GM12892 (cell line): ENCODE measurements at regions not wholly inside any gene's neighbourhood (a gene's known extent, or its start where the extent isn't known, plus 50 kb on each side); places are given as distances from the start of the nearest gene placed in this dataset.

Source experiments
- DNase-seq: peaks from one replicate; pipeline ENCODE4 v3.0.0; 2011; ENCODE audit not compliant: insufficient read length
- FAIRE-seq: peaks from 2 replicates; lab custom pipeline; 2011; peaks lifted over from hg19 to GRCh38; lab: Jason Lieb, UNC
- POLR2A ChIP-seq: IDR thresholded peaks from 2 replicates; pipeline ENCODE4 v1.6.1; 2011; ENCODE audit warnings: low read depth, low read length, control low read depth
- POLR2AphosphoS5 ChIP-seq: IDR thresholded peaks from 2 replicates; pipeline ENCODE4 v1.6.1; 2011; ENCODE audit warnings: low read depth, low read length, control low read depth
- TAF1 ChIP-seq: IDR thresholded peaks from 2 replicates; pipeline ENCODE4 v1.6.1; 2011; ENCODE audit warnings: low read depth, mild to moderate bottlenecking, control low read depth, low read length, borderline replicate concordance

DNA sequence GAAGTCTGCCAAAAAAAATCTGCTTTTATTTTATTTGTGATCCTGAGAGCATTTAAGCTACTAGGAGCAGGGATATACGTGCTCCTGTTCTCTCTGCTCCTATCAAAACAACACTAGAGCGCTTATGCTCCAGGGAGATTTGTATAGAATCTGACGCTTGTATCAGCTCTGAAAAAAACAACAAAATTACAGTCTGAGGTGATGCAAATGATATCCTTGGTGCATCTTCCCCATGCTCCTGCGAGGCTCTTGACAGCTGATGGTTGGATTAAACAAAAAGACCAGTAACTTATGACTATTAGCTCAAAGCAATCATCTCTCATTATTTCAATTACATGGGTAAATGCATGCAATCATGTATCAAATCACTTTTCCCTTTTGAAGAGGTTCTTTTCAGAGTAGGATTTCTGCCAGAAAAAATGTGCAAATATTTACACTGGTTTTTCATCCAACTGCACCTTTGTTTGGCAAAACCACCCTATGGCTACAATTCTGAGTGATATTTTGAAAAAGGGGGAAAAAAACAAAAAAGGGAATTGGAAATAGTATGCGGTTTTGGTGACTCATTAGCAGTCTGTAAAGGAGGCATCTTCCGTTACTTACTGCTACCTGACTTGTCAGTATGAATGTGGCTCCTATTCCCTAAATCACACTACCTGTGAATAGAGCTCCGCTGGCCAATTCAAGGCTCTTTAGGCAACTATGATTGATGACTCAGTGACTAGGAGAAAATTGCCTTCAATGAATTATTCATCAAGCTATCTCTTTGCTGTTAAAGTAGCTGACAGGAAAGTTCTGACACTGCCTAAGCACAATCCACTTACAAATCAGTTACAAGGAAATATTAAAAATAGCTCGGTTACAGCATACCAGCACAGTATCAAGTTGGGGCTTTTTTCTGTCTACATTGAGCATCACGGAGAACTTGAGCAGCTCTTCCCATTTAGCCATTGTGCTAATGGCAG is 450.0 kb downstream of the FOXG1 start:
- FAIRE-seq (no peak), DNase-seq (no peak)
- TF ChIP-seq TAF1 = no peak
- no peak for TF ChIP-seq POLR2AphosphoS5
- TF ChIP-seq POLR2A = no peak

DNA sequence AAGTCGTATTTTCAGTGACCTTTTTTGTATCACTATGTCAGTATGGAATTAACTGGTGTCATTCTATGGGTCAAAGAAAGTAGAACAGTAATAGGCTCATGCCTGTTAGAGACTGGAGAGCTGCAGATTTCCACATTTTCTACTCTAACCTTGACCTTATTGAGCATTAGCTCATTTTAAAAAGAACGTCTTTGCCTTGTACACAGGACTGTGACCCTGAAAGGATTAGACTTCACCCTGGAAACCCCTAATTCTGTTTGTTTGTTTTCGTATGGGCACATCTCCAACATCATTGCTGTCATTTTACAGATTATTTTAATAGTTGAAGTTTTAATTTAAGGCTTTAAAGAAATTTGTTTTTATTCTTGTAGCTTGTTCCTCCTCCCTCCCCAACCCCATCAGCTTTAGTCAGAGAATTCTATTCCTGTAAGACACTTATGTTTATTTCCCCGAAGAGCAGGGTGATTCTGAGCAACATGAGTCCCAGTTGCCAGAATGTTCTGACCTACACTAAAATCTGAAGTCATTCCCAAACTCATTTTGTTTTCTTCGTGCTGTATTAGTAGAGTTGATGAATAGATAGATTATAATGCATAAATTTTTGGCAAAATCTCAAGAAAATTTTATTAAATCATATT is 451.3 kb downstream of the FOXG1 start:
- TF ChIP-seq TAF1 (no peak), POLR2A (no peak), POLR2AphosphoS5 (no peak)
- FAIRE-seq = no peak
- DNase-seq = no peak

DNA sequence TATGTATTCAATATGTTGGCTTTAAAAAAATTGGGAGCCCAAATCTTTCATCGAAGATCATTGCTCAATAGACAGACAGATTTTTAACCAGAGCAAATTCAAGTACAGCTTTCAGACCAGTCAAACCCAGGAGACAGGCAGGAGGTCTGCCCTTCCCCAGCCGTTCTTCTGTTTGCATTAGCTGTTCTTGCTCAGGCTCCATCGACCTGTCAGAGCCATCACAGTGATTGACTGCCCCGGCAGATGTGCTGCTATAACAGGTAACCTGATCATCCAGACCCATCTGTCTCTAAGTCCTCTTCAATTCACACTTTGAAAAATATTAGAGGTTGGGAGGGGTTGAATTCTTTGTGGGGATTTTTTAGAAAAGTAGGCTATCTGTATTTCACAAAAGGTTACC is 453.5 kb downstream of the FOXG1 start:
- DNase-seq (no peak), FAIRE-seq (no peak)
- TF ChIP-seq TAF1 (no peak), POLR2AphosphoS5 (no peak), POLR2A (no peak)

DNA sequence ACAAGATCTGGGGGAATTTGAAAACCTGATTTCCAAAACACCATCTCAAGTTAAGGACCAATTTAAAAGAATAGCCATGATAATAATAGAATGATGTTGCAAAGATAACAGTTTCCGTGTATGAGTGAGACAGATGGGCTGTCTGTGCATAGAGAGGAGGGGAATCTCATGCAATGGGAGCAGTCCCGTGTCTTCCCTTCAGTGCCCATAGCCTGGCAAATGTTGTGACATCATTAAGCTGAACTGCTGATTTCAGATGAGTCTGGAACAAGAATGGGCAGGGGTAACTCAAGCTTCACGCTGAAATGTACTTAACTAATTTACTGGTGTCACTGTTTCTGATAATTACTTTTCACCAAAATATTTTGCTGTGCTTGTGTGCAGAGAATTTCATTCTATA is 454.0 kb downstream of the FOXG1 start:
- TF ChIP-seq TAF1 (no peak), POLR2A (no peak), POLR2AphosphoS5 (no peak)
- FAIRE-seq (no peak), DNase-seq (no peak)

GRCh38 chr14:29222006-29222405 is 455.4 kb downstream of the FOXG1 start:
- FAIRE-seq = no peak
- no peak for DNase-seq
- no peak for TF ChIP-seq TAF1
- no peak for TF ChIP-seq POLR2A
- no peak for TF ChIP-seq POLR2AphosphoS5

GRCh38 chr14:29222671-29223268 is 456.2 kb downstream of the FOXG1 start:
- DNase-seq (no peak), FAIRE-seq (no peak)
- TF ChIP-seq POLR2A (no peak), POLR2AphosphoS5 (no peak), TAF1 (no peak)

DNA sequence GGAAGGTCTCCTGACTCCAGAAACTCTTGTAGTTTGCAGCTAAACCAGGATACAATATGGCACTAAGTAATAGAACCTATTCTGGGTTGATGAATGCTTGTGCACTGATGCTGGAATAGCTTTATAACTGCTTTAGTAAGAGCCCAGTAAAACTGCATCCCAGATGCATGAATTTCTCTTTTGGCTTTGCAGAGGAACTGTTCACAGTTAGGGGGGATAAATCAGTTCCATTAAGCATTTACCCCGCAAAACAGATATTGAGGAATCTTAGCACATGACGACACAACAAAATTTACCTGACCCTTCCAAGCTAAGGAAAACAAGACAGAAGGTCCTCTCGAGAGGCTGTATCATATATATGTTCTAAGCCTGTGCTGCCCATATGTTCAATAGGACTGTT is 457.4 kb downstream of the FOXG1 start:
- no peak for DNase-seq
- no peak for FAIRE-seq
- TF ChIP-seq POLR2A (no peak), POLR2AphosphoS5 (no peak), TAF1 (no peak)

- no peak for FAIRE-seq
- TF ChIP-seq POLR2AphosphoS5 (no peak), TAF1 (no peak), POLR2A (no peak)
- no peak for DNase-seq
These were observed 461.0 kb downstream of the FOXG1 start for GRCh38 chr14:29227631-29228030.

GRCh38 chr14:29232153-29232552 is 465.6 kb downstream of the FOXG1 start:
- FAIRE-seq = no peak
- TF ChIP-seq TAF1 (no peak), POLR2AphosphoS5 (no peak), POLR2A (no peak)
- no peak for DNase-seq

DNA sequence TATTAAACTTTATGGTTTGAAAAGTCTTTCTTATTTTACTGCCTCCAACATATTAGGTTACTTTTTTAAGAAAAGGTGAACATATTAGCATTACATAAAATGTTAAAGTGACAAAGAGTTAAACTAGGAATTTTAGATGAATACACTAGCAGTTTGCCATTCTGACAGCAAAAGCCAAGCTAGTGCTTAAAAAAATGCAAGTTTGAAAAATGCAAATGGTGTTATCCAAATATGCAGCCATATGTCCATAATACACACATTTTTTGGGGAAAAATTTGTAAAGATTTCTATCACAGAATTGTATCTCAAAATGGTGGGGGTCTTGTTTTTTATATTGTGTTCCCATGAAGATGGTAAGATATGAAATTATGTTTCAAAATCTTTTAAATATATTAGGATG is 466.1 kb downstream of the FOXG1 start:
- FAIRE-seq (no peak), DNase-seq (no peak)
- TF ChIP-seq TAF1 (no peak), POLR2A (no peak), POLR2AphosphoS5 (no peak)

GRCh38 chr14:29233188-29233587 is 466.6 kb downstream of the FOXG1 start:
- no peak for DNase-seq
- no peak for FAIRE-seq
- TF ChIP-seq POLR2A (no peak), POLR2AphosphoS5 (no peak), TAF1 (no peak)

DNA sequence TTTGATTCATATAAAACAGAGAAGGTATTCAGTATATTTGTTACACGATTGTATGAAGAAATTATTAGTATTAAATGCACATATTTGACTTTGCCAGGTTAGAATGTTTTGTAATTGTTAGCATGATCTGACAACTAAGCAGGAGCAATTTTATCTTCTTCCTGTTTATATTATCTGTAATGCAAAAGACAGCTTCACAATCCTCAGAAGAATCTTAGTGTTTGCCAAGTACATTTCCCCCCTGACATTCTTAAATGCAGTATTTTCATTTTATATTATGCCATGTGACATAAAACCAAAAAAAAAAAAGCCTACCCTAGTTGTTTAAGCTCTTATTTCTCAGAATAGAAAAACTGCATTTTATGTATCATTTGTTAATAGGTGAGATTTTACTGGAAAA is 469.4 kb downstream of the FOXG1 start:
- DNase-seq = no peak
- no peak for FAIRE-seq
- TF ChIP-seq POLR2A (no peak), TAF1 (no peak), POLR2AphosphoS5 (no peak)
